GM12865 (cell line): ENCODE measurements at regions not wholly inside any gene's neighbourhood (a gene's known extent, or its start where the extent isn't known, plus 50 kb on each side); places are given as distances from the start of the nearest gene placed in this dataset.

Experiments
- DNase-seq: peaks from one replicate; pipeline ENCODE4 v3.0.0; 2010; ENCODE audit warnings: low read depth
- H3K4me3 ChIP-seq: 2 replicates; pipeline ENCODE4 v1.5.1; 2011; ENCODE audit warnings: mild to moderate bottlenecking, low read depth, low read length, control low read depth
- CTCF ChIP-seq: IDR thresholded peaks from 2 replicates; pipeline ENCODE4 v1.5.1; 2011; ENCODE audit warnings: low read length, control low read depth, low read depth, inconsistent platforms; ENCODE audit not compliant: insufficient read depth; ENCODE audit errors: missing control alignments

DNA sequence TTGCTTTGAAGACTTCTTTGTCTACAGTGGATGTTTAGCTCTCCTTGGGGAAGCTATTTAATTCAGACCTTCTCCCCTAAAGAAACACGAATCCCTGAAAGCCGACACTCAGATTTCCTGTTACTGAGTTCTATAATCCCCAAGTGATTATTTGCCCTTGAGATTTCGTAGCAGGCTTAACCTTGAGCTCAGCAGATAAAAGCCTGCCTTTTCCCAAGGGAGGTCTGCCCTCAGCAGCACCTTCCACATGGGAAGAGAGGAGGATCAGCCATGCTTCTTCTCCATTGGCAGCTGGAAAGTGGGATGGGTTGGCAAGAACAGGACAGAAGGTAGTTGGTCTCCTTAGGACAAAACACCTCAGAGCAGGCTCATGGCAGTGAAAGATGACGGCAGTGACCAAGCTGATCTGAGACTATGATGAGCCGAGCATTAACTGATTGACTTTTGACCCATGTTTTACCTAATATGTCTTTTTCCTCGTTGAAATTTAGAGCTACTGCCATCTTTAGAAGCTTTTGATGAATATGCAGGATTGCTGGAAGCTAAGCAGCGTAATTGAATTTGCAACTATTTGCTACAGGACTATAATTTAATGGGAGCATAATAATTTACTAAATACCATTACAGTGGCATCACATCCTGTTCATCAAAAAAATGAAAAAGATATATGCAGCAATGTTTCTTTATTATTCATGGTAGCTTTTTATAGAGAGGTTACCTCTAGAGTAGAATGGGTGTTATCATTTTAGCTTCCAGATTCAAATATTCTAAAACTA is 511.1 kb upstream of the ID2 start:
- H3K4me3 ChIP-seq, result no peak overlapping the region
- TF ChIP-seq CTCF, result no peak
- no peak for DNase-seq

GRCh38 chr2:8171608-8172007 is 510.2 kb upstream of the ID2 start:
- H3K4me3 ChIP-seq, result no peak overlapping the region
- DNase-seq, result no peak
- TF ChIP-seq CTCF, result no peak

DNA sequence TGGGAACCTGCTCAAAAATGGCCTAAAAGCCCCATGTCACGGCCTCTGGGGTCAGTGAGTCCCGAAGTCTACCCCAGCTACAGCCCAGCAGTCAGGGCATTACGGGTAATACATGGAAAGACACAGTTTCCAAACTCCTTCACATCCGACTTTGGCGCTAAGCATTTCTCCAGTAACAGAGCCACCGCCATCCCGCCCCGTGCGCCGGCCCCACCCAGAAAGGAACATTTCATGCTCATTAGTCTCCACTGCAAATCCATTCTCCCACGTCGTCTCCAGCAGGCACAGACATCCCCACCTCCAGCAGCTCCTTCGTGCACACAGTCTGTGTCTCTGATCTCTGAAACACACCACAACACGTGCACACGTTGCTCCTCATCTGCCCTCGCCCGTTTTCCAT is 509.2 kb upstream of the ID2 start:
- H3K4me3 ChIP-seq, result no peak overlapping the region
- TF ChIP-seq CTCF, result no peak
- DNase-seq, result no peak

- no peak overlapping the region for H3K4me3 ChIP-seq
- DNase-seq, result no peak
- no peak for TF ChIP-seq CTCF
Measured at GRCh38 chr2:8174641-8175257, 507.1 kb upstream of the ID2 start.

GRCh38 chr2:8176887-8177286 is 505.0 kb upstream of the ID2 start:
- DNase-seq, result no peak
- no peak for TF ChIP-seq CTCF
- H3K4me3 ChIP-seq, result no peak overlapping the region

DNA sequence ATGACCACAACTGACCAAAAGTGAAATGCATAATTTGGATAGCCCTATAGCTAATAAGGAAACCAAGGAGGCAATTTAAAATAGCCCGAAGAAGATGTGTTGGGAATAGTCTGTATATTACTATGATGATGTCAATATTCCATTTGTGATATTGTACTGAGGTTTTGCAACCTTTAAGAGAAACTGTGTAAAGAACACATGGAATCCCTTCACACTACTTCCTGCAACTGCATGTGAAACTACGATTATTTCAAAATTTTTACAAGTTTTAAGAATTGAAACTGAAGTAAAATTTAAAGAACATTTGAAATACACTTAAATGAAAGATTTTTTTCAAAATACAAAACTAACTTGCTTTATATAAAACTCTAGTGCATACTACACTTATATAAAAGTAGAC is 504.3 kb upstream of the ID2 start:
- no peak for TF ChIP-seq CTCF
- no peak for DNase-seq
- no peak overlapping the region for H3K4me3 ChIP-seq

DNA sequence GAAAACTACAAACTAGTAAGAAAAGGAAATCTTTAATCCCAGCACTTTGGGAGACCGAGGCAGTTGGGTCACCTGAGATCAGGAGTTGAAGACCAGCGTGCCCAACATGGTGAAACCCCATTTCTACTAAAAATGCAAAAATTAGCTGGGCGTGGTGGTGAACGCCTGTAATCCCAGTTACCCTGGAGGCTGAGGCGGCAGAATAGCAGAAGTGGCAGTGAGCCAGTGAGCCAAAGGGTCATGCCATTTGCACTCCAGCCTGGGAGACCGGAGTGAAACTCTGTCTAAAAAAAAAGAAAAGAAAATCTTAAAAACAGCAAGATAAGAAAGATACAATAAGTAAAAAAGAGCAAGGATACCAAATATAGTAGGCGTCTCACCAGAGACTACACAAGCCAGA is 502.9 kb upstream of the ID2 start:
- DNase-seq, result no peak
- H3K4me3 ChIP-seq, result no peak overlapping the region
- no peak for TF ChIP-seq CTCF
